SK-N-SH (cell line): ENCODE measurements at regions not wholly inside any gene's neighbourhood (a gene's known extent, or its start where the extent isn't known, plus 50 kb on each side); places are given as distances from the start of the nearest gene placed in this dataset.

Experiments used
- CTCF ChIA-PET: fragments of 300-600, 350-600 bp; formaldehyde crosslinking; extraction: SDS; loops from one replicate; lab custom pipeline; 2021; lab: Yijun Ruan, JAX
- POLR2A ChIA-PET: fragments of 350-600 bp; sonication (Branson Sonifier 250); formaldehyde crosslinking; extraction: SDS; loops from one replicate; lab custom pipeline; 2020; ENCODE audit warnings: antibody characterized with exemption, inconsistent platforms; lab: Yijun Ruan, JAX
- DNase-seq: peaks from one replicate; pipeline ENCODE4 v3.0.0; 2012
- H2AFZ ChIP-seq: fragments of 200-600 bp; sonication (generic); 2 replicates; pipeline ENCODE4 v1.8.1; 2016; ENCODE audit warnings: antibody characterized with exemption, mild to moderate bottlenecking, low read depth
- H3F3A ChIP-seq: fragments of 200-600 bp; sonication (generic); replicated peaks from 2 replicates; pipeline ENCODE3; 2016; ENCODE audit warnings: antibody characterized with exemption, mild to moderate bottlenecking; ENCODE audit not compliant: insufficient read depth
- H3K27ac ChIP-seq, 2 experiments: fragments of 200-500 bp in 1 of 2; fragments of 200-600 bp in 1 of 2; sonication (Bioruptor generic) in 1 of 2; sonication (generic), shearing (Covaris generic) in 1 of 2; 2 replicates each; pipeline versions ENCODE4 v1.5.1 to v1.6.1; 2014 to 2016; ENCODE audit warnings: low read depth in 2 of 2, inconsistent platforms in 1 of 2, low read length in 1 of 2, mild to moderate bottlenecking in 1 of 2, mixed read lengths in 1 of 2
- H3K27me3 ChIP-seq: fragments of 200-600 bp; sonication (generic), shearing (Covaris generic); 2 replicates; pipeline ENCODE4 v1.6.1; 2016; ENCODE audit warnings: mixed run types; ENCODE audit not compliant: insufficient read depth
- H3K36me3 ChIP-seq, 2 experiments: fragments of 200-500 bp in 1 of 2; fragments of 200-600 bp in 1 of 2; sonication (Bioruptor generic) in 1 of 2; sonication (generic) in 1 of 2; replicated peaks in 1 of 2; 2 replicates each; pipeline versions ENCODE3 to v1.5.1; 2014 to 2016; ENCODE audit warnings: low read length in 1 of 2, mild to moderate bottlenecking in 1 of 2; ENCODE audit not compliant: insufficient read depth in 2 of 2, control insufficient read depth in 1 of 2
- H3K4me1 ChIP-seq, 2 experiments: fragments of 200-500 bp in 1 of 2; fragments of 200-600 bp in 1 of 2; sonication (Bioruptor generic) in 1 of 2; sonication (generic), shearing (Covaris generic) in 1 of 2; 2 replicates each; pipeline versions ENCODE4 v1.5.1 to v1.6.1; 2014 to 2016; ENCODE audit warnings: low read depth in 1 of 2, low read length in 1 of 2, mixed run types in 1 of 2; ENCODE audit not compliant: insufficient read depth in 2 of 2, control insufficient read depth in 1 of 2
- H3K4me2 ChIP-seq: fragments of 200-600 bp; sonication (generic), shearing (Covaris generic); 2 replicates; pipeline ENCODE4 v1.6.1; 2017; ENCODE audit warnings: mixed run types
- H3K4me3 ChIP-seq, 2 experiments: fragments of 200-500 bp in 1 of 2; fragments of 200-600 bp in 1 of 2; sonication (Bioruptor generic) in 1 of 2; sonication (generic), shearing (Covaris generic) in 1 of 2; 2 replicates each; pipeline versions ENCODE4 v1.5.1 to v1.8.1; 2014 to 2016; ENCODE audit warnings: low read depth in 2 of 2, inconsistent platforms in 1 of 2, low read length in 1 of 2, mild to moderate bottlenecking in 1 of 2, mixed read lengths in 1 of 2, moderate library complexity in 1 of 2
- H3K79me2 ChIP-seq: fragments of 200-600 bp; sonication (generic); 2 replicates; pipeline ENCODE4 v1.8.1; 2017; ENCODE audit warnings: mild to moderate bottlenecking; ENCODE audit not compliant: insufficient read depth
- H3K9ac ChIP-seq: fragments of 200-600 bp; sonication (generic); 2 replicates; pipeline ENCODE4 v1.6.1; 2017; ENCODE audit warnings: mixed run types
- H3K9me2 ChIP-seq: fragments of 200-600 bp; sonication (generic); 2 replicates; pipeline ENCODE4 v1.6.1; 2017; ENCODE audit warnings: mixed run types
- H3K9me3 ChIP-seq: fragments of 200-600 bp; sonication (generic); 2 replicates; pipeline ENCODE4 v1.6.1; 2017; ENCODE audit warnings: mixed run types, mild to moderate bottlenecking, moderate library complexity
- H4K20me1 ChIP-seq: fragments of 200-600 bp; sonication (generic); 2 replicates; pipeline ENCODE4 v1.6.1; 2017; ENCODE audit warnings: mild to moderate bottlenecking, mixed run types; ENCODE audit not compliant: insufficient read depth
- CHD2 ChIP-seq: fragments of 150-350 bp; IDR thresholded peaks from 2 replicates; pipeline ENCODE4 v1.6.1; 2018; ENCODE audit warnings: low read length; ENCODE audit not compliant: partially characterized antibody
- ELF1 ChIP-seq: IDR thresholded peaks from 2 replicates; pipeline ENCODE4 v1.4.0; 2012
- EP300 ChIP-seq, 2 experiments: IDR thresholded peaks; 2 replicates each; pipeline versions ENCODE4 v1.4.0 to v1.6.1; 2012; ENCODE audit warnings: borderline replicate concordance in 1 of 2, low read depth in 1 of 2, low read length in 1 of 2
- FOXJ3 ChIP-seq: sonication (generic); formaldehyde crosslinking; IDR thresholded peaks from 2 replicates; pipeline ENCODE4 v1.5.1; 2020; ENCODE audit warnings: mild to moderate bottlenecking, missing genetic modification reagents
- GABPA ChIP-seq: IDR thresholded peaks from 2 replicates; pipeline ENCODE4 v1.4.0; 2012; ENCODE audit warnings: low read depth, mild to moderate bottlenecking
- JUND ChIP-seq: IDR thresholded peaks from 2 replicates; pipeline ENCODE4 v1.4.0; 2012
- MEF2A ChIP-seq: IDR thresholded peaks from 2 replicates; pipeline ENCODE4 v1.4.0; 2012; ENCODE audit warnings: low read depth, borderline replicate concordance
- NRF1 ChIP-seq: IDR thresholded peaks from 2 replicates; pipeline ENCODE4 v1.6.1; 2012; ENCODE audit warnings: low read depth, mild to moderate bottlenecking, low read length
- SIN3A ChIP-seq: IDR thresholded peaks from 2 replicates; pipeline ENCODE4 v1.6.1; 2012; ENCODE audit warnings: low read depth, mild to moderate bottlenecking, low read length, moderate library complexity, borderline replicate concordance
- TAF1 ChIP-seq: IDR thresholded peaks from 2 replicates; pipeline ENCODE4 v1.6.1; 2012; ENCODE audit warnings: low read depth, mild to moderate bottlenecking, low read length, moderate library complexity, borderline replicate concordance
- TCF12 ChIP-seq: IDR thresholded peaks from 2 replicates; pipeline ENCODE4 v1.4.0; 2012
- YY1 ChIP-seq: IDR thresholded peaks from 2 replicates; pipeline ENCODE4 v1.4.0; 2012; ENCODE audit warnings: low read depth, mild to moderate bottlenecking
- WGBS: methylation state at CpG from one replicate; pipeline ENCODE4 v1.1.6; 2017; ENCODE audit warnings: low lambda C conversion rate; 5-methylcytosine and 5-hydroxymethylcytosine counted together
- TF ChIP-seq, protein P1 (sequence below): fragments of 200-600 bp; sonication (generic); IDR thresholded peaks from 2 replicates; pipeline ENCODE4 v1.6.1; 2017; ENCODE audit warnings: antibody characterized with exemption, mild to moderate bottlenecking, moderate library complexity
- TF ChIP-seq, protein P2 (sequence below): IDR thresholded peaks from 2 replicates; pipeline ENCODE4 v1.4.0; 2012; ENCODE audit warnings: low read depth

DNA sequence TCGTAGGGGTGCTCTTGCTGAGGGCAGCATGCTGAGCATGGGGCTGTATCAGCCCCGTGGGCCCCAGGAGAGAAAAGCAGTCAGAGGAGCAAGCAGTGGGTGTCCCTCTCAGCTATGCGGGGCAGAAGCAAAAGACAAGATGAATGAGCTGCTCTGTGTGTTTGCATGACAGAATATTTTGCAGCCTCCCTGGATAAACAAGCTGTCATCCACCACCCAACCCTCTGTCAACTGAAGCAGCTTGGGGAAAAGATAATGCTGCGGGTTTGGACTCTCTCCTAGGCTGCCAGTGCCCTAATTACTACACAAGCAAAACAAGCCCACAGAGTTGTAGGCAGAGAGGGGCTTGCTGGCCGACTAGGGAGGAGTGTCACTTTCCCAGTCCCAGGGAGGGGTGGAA lies 82.3 kb upstream of the PTPRT start:
- Histone ChIP-seq H3K36me3 (no peaks in the 10 kb centered on the region), H3K27me3 (no peaks in the 10 kb centered on the region), H3K4me3 (no peak overlapping the region), H3K9me3 (no peaks in the 10 kb centered on the region), H3K27ac (no peak overlapping the region), H3K4me2 (no peak overlapping the region), H2AFZ (no peak overlapping the region), H3F3A (no peaks in the 10 kb centered on the region), H3K4me1 (no peaks in the 10 kb centered on the region), H4K20me1 (no peaks in the 10 kb centered on the region), H3K9me2 (no peaks in the 10 kb centered on the region), H3K79me2 (no peaks in the 10 kb centered on the region), H3K9ac (no peak overlapping the region)
- DNase-seq: no peak
- 8% methylated on average over 5 of the region's 5 CpGs for WGBS
- ChIA-PET CTCF (no interaction called here), POLR2A (no interaction called here)
- TF ChIP-seq, protein P1, sequence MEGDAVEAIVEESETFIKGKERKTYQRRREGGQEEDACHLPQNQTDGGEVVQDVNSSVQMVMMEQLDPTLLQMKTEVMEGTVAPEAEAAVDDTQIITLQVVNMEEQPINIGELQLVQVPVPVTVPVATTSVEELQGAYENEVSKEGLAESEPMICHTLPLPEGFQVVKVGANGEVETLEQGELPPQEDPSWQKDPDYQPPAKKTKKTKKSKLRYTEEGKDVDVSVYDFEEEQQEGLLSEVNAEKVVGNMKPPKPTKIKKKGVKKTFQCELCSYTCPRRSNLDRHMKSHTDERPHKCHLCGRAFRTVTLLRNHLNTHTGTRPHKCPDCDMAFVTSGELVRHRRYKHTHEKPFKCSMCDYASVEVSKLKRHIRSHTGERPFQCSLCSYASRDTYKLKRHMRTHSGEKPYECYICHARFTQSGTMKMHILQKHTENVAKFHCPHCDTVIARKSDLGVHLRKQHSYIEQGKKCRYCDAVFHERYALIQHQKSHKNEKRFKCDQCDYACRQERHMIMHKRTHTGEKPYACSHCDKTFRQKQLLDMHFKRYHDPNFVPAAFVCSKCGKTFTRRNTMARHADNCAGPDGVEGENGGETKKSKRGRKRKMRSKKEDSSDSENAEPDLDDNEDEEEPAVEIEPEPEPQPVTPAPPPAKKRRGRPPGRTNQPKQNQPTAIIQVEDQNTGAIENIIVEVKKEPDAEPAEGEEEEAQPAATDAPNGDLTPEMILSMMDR: no peak
- TF ChIP-seq TCF12 (no peak), EP300 (IDR thresholded peaks at IDR 0.05; ENCODE audit: borderline replicate concordance in 1 of 2, low read depth in 1 of 2, low read length in 1 of 2) (no peak), FOXJ3 (no peak), NRF1 (no peak)
- TF ChIP-seq, protein P2, sequence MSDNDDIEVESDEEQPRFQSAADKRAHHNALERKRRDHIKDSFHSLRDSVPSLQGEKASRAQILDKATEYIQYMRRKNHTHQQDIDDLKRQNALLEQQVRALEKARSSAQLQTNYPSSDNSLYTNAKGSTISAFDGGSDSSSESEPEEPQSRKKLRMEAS: no peak

DNA sequence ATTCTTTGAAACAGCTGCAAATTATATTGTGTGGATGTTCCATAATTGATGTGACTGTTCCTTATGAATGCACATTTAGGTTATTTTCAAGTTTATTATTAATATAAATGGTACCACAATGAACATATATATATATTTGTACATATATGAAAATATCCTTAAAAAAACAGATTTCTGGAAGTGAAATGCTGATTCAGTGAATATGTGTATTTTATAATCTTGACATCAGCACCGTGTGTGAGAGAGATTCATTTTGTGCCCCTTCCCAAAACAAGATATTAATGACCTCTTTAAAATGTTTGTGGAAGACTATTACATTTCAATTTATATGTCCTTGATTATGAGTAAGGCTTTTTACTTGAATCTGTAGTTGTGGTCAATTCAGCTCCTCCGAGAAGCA lies 75.7 kb upstream of the PTPRT start:
- H3K36me3 ChIP-seq: no peaks in the 10 kb centered on the region
- POLR2A ChIA-PET: no interaction called here
- no peaks in the 10 kb centered on the region for H3K9me3 ChIP-seq
- no peaks in the 10 kb centered on the region for H4K20me1 ChIP-seq
- no peaks in the 10 kb centered on the region for H3K79me2 ChIP-seq
- CTCF ChIA-PET: interaction anchor here (1.1 to 1.8 kb wide), 4 partner anchors 8 to 12 kb away, joined by 3 to 4 read pairs (median 3); no protein-coding TSS in a partner anchor
- whole genome bisulfite sequencing: 7% methylated on average over 2 of the region's 2 CpGs
- no peaks in the 10 kb centered on the region for H3K9me2 ChIP-seq
- no peak overlapping the region for H3K4me3 ChIP-seq
- no peaks in the 10 kb centered on the region for H3K27me3 ChIP-seq
- H3K27ac ChIP-seq: no peak overlapping the region
- TF ChIP-seq NRF1: no peak
- TF ChIP-seq TCF12: no peak
- TF ChIP-seq ELF1: no peak
- TF ChIP-seq SIN3A: no peak
- no peak for TF ChIP-seq CHD2
- TF ChIP-seq YY1: no peak
- no peak for TF ChIP-seq MEF2A
- TF ChIP-seq JUND: no peak
- no peak for TF ChIP-seq GABPA
- no peak for TF ChIP-seq TAF1
- TF ChIP-seq, protein P1: no peak
- H2AFZ ChIP-seq: no peak overlapping the region
- H3K4me1 ChIP-seq: no peaks in the 10 kb centered on the region
- no peak overlapping the region for H3K9ac ChIP-seq
- no peak overlapping the region for H3K4me2 ChIP-seq
- no peaks in the 10 kb centered on the region for H3F3A ChIP-seq
- no peak for DNase-seq
